Panc1 (cell line): ENCODE measurements at regions not wholly inside any gene's neighbourhood (a gene's known extent, or its start where the extent isn't known, plus 50 kb on each side); places are given as distances from the start of the nearest gene placed in this dataset.

Experiments
- ATAC-seq: fragments of 200-7000 bp; cut with Tn5 transposase; 2 replicates; pipeline ENCODE4 v1.9.1; 2020; ENCODE audit warnings: mild to moderate bottlenecking, moderate library complexity
- BruUV-seq: library from RNA; stranded (reverse); fragments of 400-500 nt; replicated peaks from 2 replicates; lab custom pipeline; 2021; lab: Mats Ljungman, UMichigan
- CTCF ChIA-PET: fragments of 300-600 bp; sonication (Branson Sonifier 250); formaldehyde crosslinking; loops from one replicate; lab custom pipeline; 2022; ENCODE audit warnings: antibody characterized with exemption; lab: Charles Lee
- POLR2A ChIA-PET: fragments of 300-600 bp; sonication (Branson Sonifier 250); formaldehyde crosslinking; loops from one replicate; lab custom pipeline; 2022; ENCODE audit warnings: antibody characterized with exemption; lab: Charles Lee
- DNase-seq: peaks from one replicate; pipeline ENCODE4 v3.0.0-alpha.2; 2010; ENCODE audit warnings: low read depth, low spot score
- H3K27ac ChIP-seq: 2 replicates; pipeline ENCODE4 v1.5.1; 2011; ENCODE audit warnings: mild to moderate bottlenecking, low read length, inconsistent platforms
- H3K27me3 ChIP-seq: fragments of 200-500 bp; sonication (Bioruptor generic); 2 replicates; pipeline ENCODE4 v1.6.0; 2014; ENCODE audit warnings: low read length, inconsistent platforms; ENCODE audit not compliant: control insufficient read depth, insufficient read depth
- H3K36me3 ChIP-seq: fragments of 200-500 bp; sonication (Bioruptor generic); 2 replicates; pipeline ENCODE4 v1.5.1; 2014; ENCODE audit warnings: inconsistent platforms, mild to moderate bottlenecking, low read length, moderate library complexity; ENCODE audit not compliant: control insufficient read depth, insufficient read depth
- H3K4me1 ChIP-seq: 2 replicates; pipeline ENCODE4 v1.5.1; 2011; ENCODE audit warnings: inconsistent platforms, mild to moderate bottlenecking, low read length, moderate library complexity; ENCODE audit not compliant: control insufficient read depth, insufficient read depth
- H3K4me3 ChIP-seq, 2 experiments: 2 replicates each; pipeline ENCODE4 v1.5.1; 2011 to 2012; ENCODE audit warnings: low read depth in 2 of 2, low read length in 2 of 2, mild to moderate bottlenecking in 2 of 2, inconsistent platforms in 1 of 2, moderate library complexity in 1 of 2
- H3K9me3 ChIP-seq: fragments of 200-500 bp; sonication (Bioruptor generic); 2 replicates; pipeline ENCODE4 v1.5.1; 2014; ENCODE audit warnings: low read depth, mild to moderate bottlenecking, inconsistent platforms, low read length, moderate library complexity; ENCODE audit not compliant: control insufficient read depth, insufficient read depth
- CTCF ChIP-seq: fragments of 450-650 bp; IDR thresholded peaks from 2 replicates; pipeline ENCODE4 v1.5.1; 2017; ENCODE audit warnings: mild to moderate bottlenecking
- POLR2AphosphoS5 ChIP-seq: IDR thresholded peaks from 2 replicates; pipeline ENCODE4 v1.6.1; 2012; ENCODE audit warnings: mild to moderate bottlenecking, low read depth, low read length, moderate library complexity
- SIN3A ChIP-seq: IDR thresholded peaks from 2 replicates; pipeline ENCODE4 v1.6.1; 2012; ENCODE audit warnings: low read depth, mild to moderate bottlenecking, low read length, moderate library complexity, borderline replicate concordance; ENCODE audit not compliant: insufficient read depth
- TCF7L2 ChIP-seq: IDR thresholded peaks from 2 replicates; pipeline ENCODE4 v1.6.1; 2011; ENCODE audit warnings: mild to moderate bottlenecking, low read depth, low read length, inconsistent platforms
- in situ Hi-C: cut with HindIII; loops from 2 replicates; pipeline ENCODE4 v1.10.0; 2016; ENCODE audit warnings: low sequenced_read_pairs, low pct_unique_long_range_greater_than_20kb
- intact Hi-C: fragments of 100-400 bp; cut with micrococcal nuclease; formaldehyde crosslinking; loops from one replicate; pipeline ENCODE4 v1.10.0; 2022; ENCODE audit not compliant: unreplicated experiment
- TF ChIP-seq, protein P1 (sequence below), 2 experiments: IDR thresholded peaks; 2 replicates each; pipeline ENCODE4 v1.6.1; 2011 to 2012; ENCODE audit warnings: low read depth in 2 of 2, control low read depth in 1 of 2, low read length in 1 of 2, mild to moderate bottlenecking in 1 of 2, moderate library complexity in 1 of 2; ENCODE audit not compliant: insufficient read depth in 1 of 2

DNA sequence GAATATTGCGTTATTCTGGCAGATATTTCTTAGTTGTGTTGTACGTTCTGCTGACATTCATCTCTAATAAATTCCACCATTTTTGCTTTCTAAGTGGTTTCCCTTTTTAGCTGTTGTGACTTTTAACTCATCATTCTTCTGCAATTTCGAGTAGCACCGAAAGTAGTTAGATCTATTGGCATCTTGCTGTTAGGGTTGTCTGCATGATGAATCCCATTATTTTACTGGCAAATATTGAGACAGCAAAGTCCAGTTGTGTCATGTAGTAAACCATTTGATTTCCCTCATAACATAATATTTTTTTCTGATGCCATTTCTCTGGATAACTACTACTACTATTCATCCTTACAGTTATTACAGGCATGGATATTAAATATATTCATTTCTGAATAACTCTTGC lies 143.9 kb downstream of the SLITRK1 start:
- Histone ChIP-seq H3K36me3 (no peaks in the 10 kb centered on the region), H3K9me3 (no peaks in the 10 kb centered on the region), H3K4me1 (no peaks in the 10 kb centered on the region), H3K27me3 (no peaks in the 10 kb centered on the region), H3K27ac (no peak overlapping the region), H3K4me3 (no peak overlapping the region)
- BruUV-seq: no TSS peak
- CTCF ChIA-PET: no interaction called here
- TF ChIP-seq TCF7L2: no peak
- no peak for TF ChIP-seq SIN3A
- TF ChIP-seq POLR2AphosphoS5: no peak
- TF ChIP-seq, protein P1, sequence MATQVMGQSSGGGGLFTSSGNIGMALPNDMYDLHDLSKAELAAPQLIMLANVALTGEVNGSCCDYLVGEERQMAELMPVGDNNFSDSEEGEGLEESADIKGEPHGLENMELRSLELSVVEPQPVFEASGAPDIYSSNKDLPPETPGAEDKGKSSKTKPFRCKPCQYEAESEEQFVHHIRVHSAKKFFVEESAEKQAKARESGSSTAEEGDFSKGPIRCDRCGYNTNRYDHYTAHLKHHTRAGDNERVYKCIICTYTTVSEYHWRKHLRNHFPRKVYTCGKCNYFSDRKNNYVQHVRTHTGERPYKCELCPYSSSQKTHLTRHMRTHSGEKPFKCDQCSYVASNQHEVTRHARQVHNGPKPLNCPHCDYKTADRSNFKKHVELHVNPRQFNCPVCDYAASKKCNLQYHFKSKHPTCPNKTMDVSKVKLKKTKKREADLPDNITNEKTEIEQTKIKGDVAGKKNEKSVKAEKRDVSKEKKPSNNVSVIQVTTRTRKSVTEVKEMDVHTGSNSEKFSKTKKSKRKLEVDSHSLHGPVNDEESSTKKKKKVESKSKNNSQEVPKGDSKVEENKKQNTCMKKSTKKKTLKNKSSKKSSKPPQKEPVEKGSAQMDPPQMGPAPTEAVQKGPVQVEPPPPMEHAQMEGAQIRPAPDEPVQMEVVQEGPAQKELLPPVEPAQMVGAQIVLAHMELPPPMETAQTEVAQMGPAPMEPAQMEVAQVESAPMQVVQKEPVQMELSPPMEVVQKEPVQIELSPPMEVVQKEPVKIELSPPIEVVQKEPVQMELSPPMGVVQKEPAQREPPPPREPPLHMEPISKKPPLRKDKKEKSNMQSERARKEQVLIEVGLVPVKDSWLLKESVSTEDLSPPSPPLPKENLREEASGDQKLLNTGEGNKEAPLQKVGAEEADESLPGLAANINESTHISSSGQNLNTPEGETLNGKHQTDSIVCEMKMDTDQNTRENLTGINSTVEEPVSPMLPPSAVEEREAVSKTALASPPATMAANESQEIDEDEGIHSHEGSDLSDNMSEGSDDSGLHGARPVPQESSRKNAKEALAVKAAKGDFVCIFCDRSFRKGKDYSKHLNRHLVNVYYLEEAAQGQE (IDR thresholded peaks at IDR 0.05; ENCODE audit: insufficient read depth in 1 of 2, low read depth in 2 of 2, low read length in 1 of 2): no peak
- no peak for TF ChIP-seq CTCF
- ATAC-seq (no peak), DNase-seq (no peak)
- POLR2A ChIA-PET: no interaction called here
- in situ Hi-C loops (no loop called here), intact Hi-C loops (no loop called here)

GRCh38 chr13:83733293-83733692 lies 149.0 kb downstream of the SLITRK1 start:
- BruUV-seq: no TSS peak
- Histone ChIP-seq H3K4me3 (no peak overlapping the region), H3K27me3 (no peaks in the 10 kb centered on the region), H3K9me3 (no peaks in the 10 kb centered on the region), H3K27ac (no peak overlapping the region), H3K4me1 (no peaks in the 10 kb centered on the region), H3K36me3 (no peaks in the 10 kb centered on the region)
- ChIA-PET POLR2A (no interaction called here), CTCF (no interaction called here)
- in situ Hi-C loops (no loop called here), intact Hi-C loops (no loop called here)
- no peak for DNase-seq
- no peak for TF ChIP-seq TCF7L2
- TF ChIP-seq CTCF: no peak
- TF ChIP-seq, protein P1 (IDR thresholded peaks at IDR 0.05; ENCODE audit: insufficient read depth in 1 of 2, low read depth in 2 of 2, low read length in 1 of 2): no peak
- no peak for TF ChIP-seq SIN3A
- TF ChIP-seq POLR2AphosphoS5: no peak
- no peak for ATAC-seq
